Erythroblast (primary cell): ENCODE measurements at regions not wholly inside any gene's neighbourhood (a gene's known extent, or its start where the extent isn't known, plus 50 kb on each side); places are given as distances from the start of the nearest gene placed in this dataset.

Experiments used
- GATA1 ChIP-seq: IDR thresholded peaks from 2 replicates; pipeline ENCODE4 v1.6.1; 2011; ENCODE audit warnings: low read depth, mild to moderate bottlenecking, control low read depth, low read length, moderate library complexity
- POLR2A ChIP-seq: IDR thresholded peaks from 2 replicates; pipeline ENCODE4 v1.6.1; 2011; ENCODE audit warnings: mild to moderate bottlenecking, low read length

DNA sequence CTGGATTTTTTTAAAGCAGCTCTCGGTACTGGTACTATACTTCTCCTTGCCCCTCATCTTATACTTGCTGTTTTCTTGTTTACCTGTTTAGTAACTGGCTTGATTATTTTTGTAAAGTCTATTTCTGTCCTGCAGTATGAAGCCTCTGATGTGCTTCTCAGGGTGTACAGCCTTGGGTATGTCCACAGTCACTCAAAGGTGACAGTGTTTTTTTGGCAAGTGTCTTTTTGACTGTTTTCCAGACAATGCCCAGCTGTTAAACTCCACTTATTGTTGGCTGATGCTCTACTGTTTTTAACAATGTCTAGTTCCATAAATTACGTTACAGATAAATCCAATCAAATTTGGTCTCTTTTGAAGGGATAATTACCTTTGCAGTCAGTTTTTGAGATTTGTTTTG, 475.2 kb downstream of the JRKL start:
- TF ChIP-seq POLR2A: no peak
- no peak for TF ChIP-seq GATA1
